ENCODE measurements at regions not wholly inside any gene's neighbourhood (a gene's known extent, or its start where the extent isn't known, plus 50 kb on each side); places are given as distances from the start of the nearest gene placed in this dataset.

- Mint-ChIP-seq H3K27me3 (ENCODE audit: low read depth, poor library complexity) (peaks cover 4% of the 10 kb centered on the region), H3K4me3 (no peak overlapping the region), H3K36me3 (ENCODE audit: low read depth) (peaks cover 5% of the 10 kb centered on the region), H3K9me3 (peaks cover 21% of the 10 kb centered on the region), H3K4me1 (peaks cover 6% of the 10 kb centered on the region), H3K27ac (no peak overlapping the region)
- DNase-seq: no peak
- no peak for TF ChIP-seq CTCF (IDR thresholded peaks at IDR 0.05)
Observed at GRCh38 chr10:7014721-7015120, 396.1 kb downstream of the SFMBT2 start.

- Mint-ChIP-seq H3K36me3 (ENCODE audit: low read depth) (no peaks in the 10 kb centered on the region), H3K4me1 (peaks cover 6% of the 10 kb centered on the region), H3K27ac (no peak overlapping the region), H3K9me3 (peaks cover 6% of the 10 kb centered on the region), H3K4me3 (no peak overlapping the region), H3K27me3 (ENCODE audit: low read depth, poor library complexity) (peaks cover 4% of the 10 kb centered on the region)
- TF ChIP-seq CTCF (IDR thresholded peaks at IDR 0.05): no peak
- no peak for DNase-seq
Observed at GRCh38 chr10:7011994-7012393, 398.8 kb downstream of the SFMBT2 start.

- H3K36me3 Mint-ChIP-seq (ENCODE audit: low read depth): no peaks in the 10 kb centered on the region
- H3K9me3 Mint-ChIP-seq: peaks cover 6% of the 10 kb centered on the region
- no peak for TF ChIP-seq CTCF (IDR thresholded peaks at IDR 0.05)
Observed at GRCh38 chr10:7008645-7009044, 402.2 kb downstream of the SFMBT2 start.

GRCh38 chr10:7007600-7008190 lies 403.1 kb downstream of the SFMBT2 start:
- Mint-ChIP-seq H3K27me3 (ENCODE audit: low read depth, poor library complexity) (no peaks in the 10 kb centered on the region), H3K4me1 (no peaks in the 10 kb centered on the region), H3K36me3 (ENCODE audit: low read depth) (no peaks in the 10 kb centered on the region), H3K4me3 (no peak overlapping the region), H3K9me3 (peaks cover 6% of the 10 kb centered on the region), H3K27ac (no peak overlapping the region)
- TF ChIP-seq CTCF (IDR thresholded peaks at IDR 0.05): no peak
- DNase-seq: no peak

More at GRCh38 chr10:7008645-7009044, 402.2 kb downstream of the SFMBT2 start:
- no peak overlapping the region for H3K27ac Mint-ChIP-seq
- no peaks in the 10 kb centered on the region for H3K27me3 Mint-ChIP-seq (ENCODE audit: low read depth, poor library complexity)
- DNase-seq: no peak
- H3K4me1 Mint-ChIP-seq: no peaks in the 10 kb centered on the region
- H3K4me3 Mint-ChIP-seq: no peak overlapping the region

DNA sequence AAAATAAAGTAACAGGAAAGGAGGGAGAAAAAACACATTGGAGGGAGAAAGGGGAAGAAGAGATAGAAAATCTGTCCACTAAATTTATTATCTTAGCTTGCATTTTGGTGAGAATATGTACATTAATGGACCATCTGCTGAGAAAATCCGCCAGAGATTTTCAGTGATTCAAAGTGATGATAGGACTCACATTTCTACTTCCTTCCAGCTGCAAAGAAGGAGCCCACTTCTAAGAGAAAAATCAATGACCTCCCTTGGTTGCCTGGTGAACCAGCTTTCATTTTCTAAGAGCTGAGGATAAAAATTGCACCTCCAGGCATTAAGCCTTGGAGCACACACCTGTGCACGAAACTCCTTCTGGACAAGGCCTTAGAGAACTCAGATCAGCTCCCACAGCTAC lies 404.3 kb downstream of the SFMBT2 start:
- Mint-ChIP-seq H3K4me3 (no peak overlapping the region), H3K9me3 (peaks cover 6% of the 10 kb centered on the region), H3K4me1 (no peaks in the 10 kb centered on the region), H3K27ac (no peak overlapping the region), H3K36me3 (ENCODE audit: low read depth) (no peaks in the 10 kb centered on the region), H3K27me3 (ENCODE audit: low read depth, poor library complexity) (no peaks in the 10 kb centered on the region)
- no peak for DNase-seq
- TF ChIP-seq CTCF (IDR thresholded peaks at IDR 0.05): no peak

- no peak overlapping the region for H3K27ac Mint-ChIP-seq
- peaks cover 6% of the 10 kb centered on the region for H3K27me3 Mint-ChIP-seq (ENCODE audit: low read depth, poor library complexity)
- H3K36me3 Mint-ChIP-seq (ENCODE audit: low read depth): no peaks in the 10 kb centered on the region
- H3K4me3 Mint-ChIP-seq: no peak overlapping the region
- no peak for DNase-seq
- TF ChIP-seq CTCF (IDR thresholded peaks at IDR 0.05): no peak
- no peaks in the 10 kb centered on the region for H3K4me1 Mint-ChIP-seq
- peaks cover 8% of the 10 kb centered on the region for H3K9me3 Mint-ChIP-seq
Observed at GRCh38 chr10:7003831-7004395, 406.9 kb downstream of the SFMBT2 start.

Data from nephron progenitor cell (in vitro differentiated cells).